Endothelial cell (in vitro differentiated cells): ENCODE measurements at regions not wholly inside any gene's neighbourhood (a gene's known extent, or its start where the extent isn't known, plus 50 kb on each side); places are given as distances from the start of the nearest gene placed in this dataset.
"Not testable (repeated sequence)": the region's sequence is repeated elsewhere in the genome, so short reads cannot be mapped to it uniquely, and the experiment has no call there.

Experiments
- DNase-seq: peaks from one replicate; pipeline ENCODE4 v3.0.0; 2021; ENCODE audit warnings: low spot score
- H3K27ac Mint-ChIP-seq: one replicate; pipeline ENCODE4 v1.8.0; 2021; ENCODE audit warnings: mixed read lengths, inconsistent platforms; ENCODE audit not compliant: unreplicated experiment
- H3K27me3 Mint-ChIP-seq: one replicate; pipeline ENCODE4 v1.8.0; 2021; ENCODE audit warnings: mild to moderate bottlenecking, moderate library complexity, mixed read lengths, inconsistent platforms; ENCODE audit not compliant: unreplicated experiment
- H3K36me3 Mint-ChIP-seq: one replicate; pipeline ENCODE4 v1.8.0; 2021; ENCODE audit warnings: mild to moderate bottlenecking, low read depth, mixed read lengths, inconsistent platforms; ENCODE audit not compliant: unreplicated experiment
- H3K4me1 Mint-ChIP-seq: one replicate; pipeline ENCODE4 v1.8.0; 2021; ENCODE audit warnings: mild to moderate bottlenecking, mixed read lengths, inconsistent platforms; ENCODE audit not compliant: unreplicated experiment
- H3K4me3 Mint-ChIP-seq: one replicate; pipeline ENCODE4 v1.8.0; 2021; ENCODE audit warnings: mild to moderate bottlenecking, mixed read lengths, inconsistent platforms; ENCODE audit not compliant: unreplicated experiment
- H3K9me3 Mint-ChIP-seq: one replicate; pipeline ENCODE4 v1.8.0; 2021; ENCODE audit warnings: mixed read lengths, inconsistent platforms; ENCODE audit not compliant: unreplicated experiment
- TF ChIP-seq, protein P1 (sequence below): fragments of 200-600 bp; sonication (generic); IDR thresholded peaks from one replicate; pipeline ENCODE4 v1.5.0; 2021; ENCODE audit warnings: antibody characterized with exemption; ENCODE audit not compliant: unreplicated experiment

DNA sequence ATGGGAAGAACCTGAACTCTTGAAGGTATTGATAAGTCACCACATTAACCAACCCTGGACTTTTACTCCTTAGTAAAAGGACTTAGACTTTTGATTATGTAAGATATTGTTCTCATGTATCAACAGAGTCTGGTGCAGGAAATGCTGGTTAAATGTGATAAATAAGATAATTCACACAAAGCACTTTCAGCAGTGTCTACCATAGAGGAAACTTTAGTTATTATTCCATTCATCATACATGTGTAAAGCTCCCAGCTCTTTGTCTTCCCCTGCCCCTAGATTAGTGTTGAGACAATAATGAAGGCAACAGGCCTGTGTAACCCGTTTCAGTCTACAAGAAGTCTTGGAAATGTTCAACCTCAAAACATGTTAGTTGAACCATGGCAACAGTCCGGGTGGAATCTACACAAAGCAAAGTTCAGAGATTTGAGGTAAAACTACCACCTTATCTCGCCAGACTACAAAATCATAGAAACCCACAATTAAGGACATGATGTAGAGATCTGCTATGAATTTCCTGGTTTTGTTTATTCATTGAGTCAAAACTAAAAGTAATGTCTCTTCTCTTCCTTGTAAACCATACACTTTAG, 109.9 kb upstream of the ADO start:
- TF ChIP-seq, protein P1, sequence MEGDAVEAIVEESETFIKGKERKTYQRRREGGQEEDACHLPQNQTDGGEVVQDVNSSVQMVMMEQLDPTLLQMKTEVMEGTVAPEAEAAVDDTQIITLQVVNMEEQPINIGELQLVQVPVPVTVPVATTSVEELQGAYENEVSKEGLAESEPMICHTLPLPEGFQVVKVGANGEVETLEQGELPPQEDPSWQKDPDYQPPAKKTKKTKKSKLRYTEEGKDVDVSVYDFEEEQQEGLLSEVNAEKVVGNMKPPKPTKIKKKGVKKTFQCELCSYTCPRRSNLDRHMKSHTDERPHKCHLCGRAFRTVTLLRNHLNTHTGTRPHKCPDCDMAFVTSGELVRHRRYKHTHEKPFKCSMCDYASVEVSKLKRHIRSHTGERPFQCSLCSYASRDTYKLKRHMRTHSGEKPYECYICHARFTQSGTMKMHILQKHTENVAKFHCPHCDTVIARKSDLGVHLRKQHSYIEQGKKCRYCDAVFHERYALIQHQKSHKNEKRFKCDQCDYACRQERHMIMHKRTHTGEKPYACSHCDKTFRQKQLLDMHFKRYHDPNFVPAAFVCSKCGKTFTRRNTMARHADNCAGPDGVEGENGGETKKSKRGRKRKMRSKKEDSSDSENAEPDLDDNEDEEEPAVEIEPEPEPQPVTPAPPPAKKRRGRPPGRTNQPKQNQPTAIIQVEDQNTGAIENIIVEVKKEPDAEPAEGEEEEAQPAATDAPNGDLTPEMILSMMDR, result no peak
- H3K9me3 Mint-ChIP-seq, result no peaks in the 10 kb centered on the region
- H3K4me1 Mint-ChIP-seq, result peaks cover 10% of the 10 kb centered on the region
- H3K27me3 Mint-ChIP-seq, result peaks cover 2% of the 10 kb centered on the region
- H3K4me3 Mint-ChIP-seq, result no peak overlapping the region
- DNase-seq, result no peak
- H3K36me3 Mint-ChIP-seq, result no peaks in the 10 kb centered on the region
- no peak overlapping the region for H3K27ac Mint-ChIP-seq

DNA sequence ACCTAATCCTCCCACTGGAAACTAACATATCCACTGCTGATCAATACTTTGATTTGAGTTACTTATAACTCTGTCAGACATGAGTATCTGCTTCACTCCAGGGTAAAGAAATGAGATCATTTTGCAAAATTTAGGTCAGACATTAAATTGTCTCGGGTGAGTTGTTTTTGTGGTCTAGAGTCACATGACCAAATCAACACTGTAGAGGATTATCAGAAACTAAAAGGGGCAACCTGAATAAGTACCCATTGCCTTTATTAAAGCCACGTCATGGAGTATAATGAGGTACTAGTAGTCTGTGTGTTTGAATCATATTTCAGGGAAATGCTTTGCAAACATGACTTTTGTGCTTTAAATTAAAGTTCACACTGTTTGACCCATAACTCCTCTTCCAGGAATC, 107.7 kb upstream of the ADO start:
- Mint-ChIP-seq H3K4me3 (no peak overlapping the region), H3K4me1 (peaks cover 5% of the 10 kb centered on the region), H3K27me3 (peaks cover 2% of the 10 kb centered on the region), H3K9me3 (peaks cover 6% of the 10 kb centered on the region), H3K27ac (no peak overlapping the region), H3K36me3 (no peaks in the 10 kb centered on the region)
- no peak for DNase-seq
- TF ChIP-seq, protein P1, result no peak

- H3K36me3 Mint-ChIP-seq, result no peaks in the 10 kb centered on the region
- H3K4me3 Mint-ChIP-seq, result no peak overlapping the region
- peaks cover 6% of the 10 kb centered on the region for H3K9me3 Mint-ChIP-seq
- peaks cover 2% of the 10 kb centered on the region for H3K27me3 Mint-ChIP-seq
- peaks cover 5% of the 10 kb centered on the region for H3K4me1 Mint-ChIP-seq
- no peak overlapping the region for H3K27ac Mint-ChIP-seq
- DNase-seq, result no peak
- TF ChIP-seq, protein P1, result no peak
These were observed 105.4 kb upstream of the ADO start for GRCh38 chr10:62699148-62699547.

DNA sequence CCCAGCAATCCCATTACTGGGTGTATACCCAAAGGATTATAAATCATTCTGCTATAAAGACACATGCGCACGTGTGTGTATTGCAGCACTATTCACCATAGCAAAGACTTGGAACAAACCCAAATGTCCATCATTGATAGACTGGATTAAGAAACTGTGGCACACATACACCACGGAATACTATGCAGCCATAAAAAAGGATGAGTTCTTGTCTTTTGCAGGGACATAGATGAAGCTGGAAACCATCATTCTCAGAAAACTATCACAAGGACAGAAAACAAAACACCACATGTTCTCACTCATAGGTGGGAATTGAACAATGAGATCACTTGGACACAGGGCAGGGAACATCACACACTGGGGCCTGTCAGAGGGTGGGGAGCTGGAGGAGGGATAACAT, 100.4 kb upstream of the ADO start:
- H3K4me3 Mint-ChIP-seq, DNase-seq, H3K36me3 Mint-ChIP-seq, H3K9me3 Mint-ChIP-seq, H3K27ac Mint-ChIP-seq, H3K27me3 Mint-ChIP-seq, H3K4me1 Mint-ChIP-seq: not testable (repeated sequence)

GRCh38 chr10:62705789-62706188, 98.7 kb upstream of the ADO start:
- Mint-ChIP-seq H3K36me3 (no peaks in the 10 kb centered on the region), H3K9me3 (peaks cover 4% of the 10 kb centered on the region), H3K27me3 (no peaks in the 10 kb centered on the region), H3K27ac (no peak overlapping the region), H3K4me1 (no peaks in the 10 kb centered on the region), H3K4me3 (no peak overlapping the region)
- DNase-seq, result no peak
- TF ChIP-seq, protein P1, result no peak
